ENCODE measurements at regions not wholly inside any gene's neighbourhood (a gene's known extent, or its start where the extent isn't known, plus 50 kb on each side); places are given as distances from the start of the nearest gene placed in this dataset.

DNA sequence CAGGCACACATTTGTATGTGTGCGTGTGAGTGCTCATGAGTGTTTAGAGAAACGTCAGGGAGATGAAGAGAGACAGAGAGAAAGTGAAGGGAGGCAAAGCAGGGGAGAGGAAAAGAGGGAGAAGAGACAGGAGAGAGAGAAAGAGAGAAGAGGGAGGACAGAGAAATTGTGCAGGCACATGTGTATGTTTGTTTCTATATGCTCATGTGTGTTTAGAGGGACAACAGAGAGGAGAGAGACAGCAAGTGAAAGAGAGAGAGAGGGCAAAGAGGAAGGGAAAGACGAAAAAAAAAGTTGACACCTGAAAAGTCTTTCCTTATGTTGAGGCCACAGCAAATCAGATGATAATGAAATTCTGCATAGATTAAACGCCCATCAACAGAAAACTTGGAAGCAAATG is 541.1 kb downstream of the TNS1 start:
- no peak overlapping the region for H3K4me3 ChIP-seq (ENCODE audit: low read depth, low read length)
- DNase-seq (ENCODE audit: low read depth), result no peak
- TF ChIP-seq POLR2A (IDR thresholded peaks at IDR 0.05; ENCODE audit: extremely low read depth, insufficient read length) (no peak), MYC (IDR thresholded peaks at IDR 0.05; ENCODE audit: low read depth, low read length) (no peak)
- TF ChIP-seq, protein P1, sequence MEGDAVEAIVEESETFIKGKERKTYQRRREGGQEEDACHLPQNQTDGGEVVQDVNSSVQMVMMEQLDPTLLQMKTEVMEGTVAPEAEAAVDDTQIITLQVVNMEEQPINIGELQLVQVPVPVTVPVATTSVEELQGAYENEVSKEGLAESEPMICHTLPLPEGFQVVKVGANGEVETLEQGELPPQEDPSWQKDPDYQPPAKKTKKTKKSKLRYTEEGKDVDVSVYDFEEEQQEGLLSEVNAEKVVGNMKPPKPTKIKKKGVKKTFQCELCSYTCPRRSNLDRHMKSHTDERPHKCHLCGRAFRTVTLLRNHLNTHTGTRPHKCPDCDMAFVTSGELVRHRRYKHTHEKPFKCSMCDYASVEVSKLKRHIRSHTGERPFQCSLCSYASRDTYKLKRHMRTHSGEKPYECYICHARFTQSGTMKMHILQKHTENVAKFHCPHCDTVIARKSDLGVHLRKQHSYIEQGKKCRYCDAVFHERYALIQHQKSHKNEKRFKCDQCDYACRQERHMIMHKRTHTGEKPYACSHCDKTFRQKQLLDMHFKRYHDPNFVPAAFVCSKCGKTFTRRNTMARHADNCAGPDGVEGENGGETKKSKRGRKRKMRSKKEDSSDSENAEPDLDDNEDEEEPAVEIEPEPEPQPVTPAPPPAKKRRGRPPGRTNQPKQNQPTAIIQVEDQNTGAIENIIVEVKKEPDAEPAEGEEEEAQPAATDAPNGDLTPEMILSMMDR (IDR thresholded peaks at IDR 0.05; ENCODE audit: low read depth, low read length), result no peak
- TF ChIP-seq, protein P2, sequence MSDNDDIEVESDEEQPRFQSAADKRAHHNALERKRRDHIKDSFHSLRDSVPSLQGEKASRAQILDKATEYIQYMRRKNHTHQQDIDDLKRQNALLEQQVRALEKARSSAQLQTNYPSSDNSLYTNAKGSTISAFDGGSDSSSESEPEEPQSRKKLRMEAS (IDR thresholded peaks at IDR 0.05; ENCODE audit: low read depth, low read length), result no peak

DNA sequence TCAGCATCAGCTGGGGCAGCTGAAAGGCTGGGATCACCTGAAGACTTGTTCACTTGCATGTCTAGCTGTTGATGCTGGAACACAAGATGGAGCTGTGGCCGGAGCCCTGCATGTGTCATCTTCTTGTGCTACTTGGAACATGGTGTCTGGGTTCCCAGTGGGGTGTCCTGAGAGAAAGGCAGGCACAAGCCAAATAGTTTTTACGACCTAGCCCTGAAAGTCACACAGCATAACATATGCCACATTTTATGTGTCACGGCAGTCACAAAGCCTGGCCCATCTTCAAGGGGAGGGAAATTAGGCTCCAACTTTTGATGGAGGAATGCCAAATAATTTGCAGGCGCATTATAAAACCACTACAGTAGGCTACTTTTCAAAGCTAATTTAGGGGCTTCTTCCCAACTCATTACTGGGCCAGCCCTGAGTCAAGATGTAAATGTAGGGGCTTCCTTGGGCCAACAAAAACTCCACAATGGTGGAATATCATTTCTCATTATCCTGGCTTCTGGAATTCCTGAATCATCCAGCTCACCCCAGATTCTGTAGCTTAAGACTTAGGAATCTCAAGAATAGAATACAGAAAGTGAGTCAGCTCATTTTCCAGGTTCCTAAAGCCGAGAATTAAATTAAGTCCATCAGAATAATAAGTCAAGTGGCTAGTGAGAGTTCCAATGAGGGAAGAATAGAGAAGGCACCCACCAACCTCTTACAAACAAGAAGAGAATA is 543.0 kb downstream of the TNS1 start:
- TF ChIP-seq POLR2A (IDR thresholded peaks at IDR 0.05; ENCODE audit: extremely low read depth, insufficient read length) (no peak), MYC (IDR thresholded peaks at IDR 0.05; ENCODE audit: low read depth, low read length) (no peak)
- TF ChIP-seq, protein P1 (IDR thresholded peaks at IDR 0.05; ENCODE audit: low read depth, low read length), result no peak
- TF ChIP-seq, protein P2 (IDR thresholded peaks at IDR 0.05; ENCODE audit: low read depth, low read length), result no peak
- DNase-seq (ENCODE audit: low read depth), result no peak
- no peak overlapping the region for H3K4me3 ChIP-seq (ENCODE audit: low read depth, low read length)

DNA sequence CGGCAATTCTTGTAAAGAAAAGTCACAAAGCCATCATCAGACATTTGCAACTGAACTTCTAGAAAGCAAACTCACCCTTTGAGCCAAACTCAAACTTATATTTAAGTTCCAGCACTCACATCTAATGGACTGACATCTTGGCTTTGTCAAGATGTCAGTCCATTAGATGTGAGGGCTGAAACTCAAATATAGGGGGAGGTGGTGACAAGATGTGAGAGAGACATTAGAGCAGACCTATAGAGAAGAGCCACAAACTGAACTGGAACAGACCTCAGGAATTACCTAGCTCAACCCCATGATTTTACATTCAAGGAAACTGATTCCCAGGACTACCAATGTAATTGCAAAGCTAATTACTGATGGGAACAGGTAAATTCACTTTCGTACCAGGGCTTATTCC is 543.8 kb downstream of the TNS1 start:
- TF ChIP-seq, protein P2 (IDR thresholded peaks at IDR 0.05; ENCODE audit: low read depth, low read length), result no peak
- TF ChIP-seq POLR2A (IDR thresholded peaks at IDR 0.05; ENCODE audit: extremely low read depth, insufficient read length) (no peak), MYC (IDR thresholded peaks at IDR 0.05; ENCODE audit: low read depth, low read length) (no peak)
- TF ChIP-seq, protein P1 (IDR thresholded peaks at IDR 0.05; ENCODE audit: low read depth, low read length), result no peak
- no peak for DNase-seq (ENCODE audit: low read depth)
- no peak overlapping the region for H3K4me3 ChIP-seq (ENCODE audit: low read depth, low read length)

DNA sequence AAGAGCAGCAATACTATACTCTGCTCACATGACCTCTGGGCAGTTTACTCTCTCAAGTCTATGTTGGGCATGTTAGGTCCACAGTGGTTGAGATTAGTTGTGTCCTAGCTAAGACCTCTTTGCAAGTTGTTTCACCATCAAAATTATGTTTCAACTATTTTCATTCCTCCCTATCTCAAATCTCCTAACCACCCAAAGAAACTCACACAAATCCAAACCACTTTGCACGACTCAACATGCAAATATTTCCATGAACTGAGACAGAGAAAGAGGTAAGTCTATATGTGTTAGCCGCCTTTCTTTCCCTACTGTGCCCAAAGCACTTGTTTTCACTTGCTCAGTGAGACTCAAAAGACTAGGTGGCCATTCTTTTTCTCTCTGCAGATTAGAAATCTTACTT is 546.8 kb downstream of the TNS1 start:
- DNase-seq (ENCODE audit: low read depth), result no peak
- no peak overlapping the region for H3K4me3 ChIP-seq (ENCODE audit: low read depth, low read length)
- TF ChIP-seq, protein P2 (IDR thresholded peaks at IDR 0.05; ENCODE audit: low read depth, low read length), result no peak
- TF ChIP-seq MYC (IDR thresholded peaks at IDR 0.05; ENCODE audit: low read depth, low read length), result no peak
- no peak for TF ChIP-seq POLR2A (IDR thresholded peaks at IDR 0.05; ENCODE audit: extremely low read depth, insufficient read length)
- TF ChIP-seq, protein P1 (IDR thresholded peaks at IDR 0.05; ENCODE audit: low read depth, low read length), result no peak

DNA sequence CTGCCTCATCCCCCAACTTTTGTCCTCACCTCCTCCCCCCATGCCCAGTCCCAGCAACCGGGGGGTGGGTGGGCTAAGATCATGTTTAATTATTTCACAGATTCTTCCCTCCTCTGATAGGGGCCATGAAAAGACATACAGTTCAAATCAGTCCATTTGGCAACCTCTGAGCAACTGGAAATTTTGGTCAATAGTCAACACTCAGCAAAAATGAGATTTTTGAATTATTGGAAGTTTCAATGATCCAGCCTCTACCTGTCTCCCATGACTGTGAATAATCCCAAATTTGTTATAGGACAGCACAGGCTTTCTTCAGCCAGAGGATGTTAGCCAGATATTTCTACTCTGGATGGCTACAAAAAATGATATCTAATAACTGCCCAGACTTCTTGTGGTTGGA is 549.9 kb downstream of the TNS1 start:
- TF ChIP-seq, protein P2 (IDR thresholded peaks at IDR 0.05; ENCODE audit: low read depth, low read length), result no peak
- TF ChIP-seq POLR2A (IDR thresholded peaks at IDR 0.05; ENCODE audit: extremely low read depth, insufficient read length) (no peak), MYC (IDR thresholded peaks at IDR 0.05; ENCODE audit: low read depth, low read length) (no peak)
- TF ChIP-seq, protein P1 (IDR thresholded peaks at IDR 0.05; ENCODE audit: low read depth, low read length), result no peak
- DNase-seq (ENCODE audit: low read depth), result no peak
- no peak overlapping the region for H3K4me3 ChIP-seq (ENCODE audit: low read depth, low read length)

Data from NB4 (cell line).